ENCODE measurements at regions not wholly inside any gene's neighbourhood (a gene's known extent, or its start where the extent isn't known, plus 50 kb on each side); places are given as distances from the start of the nearest gene placed in this dataset.

- intact Hi-C loops (cut with micrococcal nuclease): no loop called here
- H3K9me1 ChIP-seq (ENCODE audit: control insufficient read depth, insufficient read depth, low read length): no peaks in the 10 kb centered on the region
- H3K36me3 ChIP-seq (ENCODE audit: control insufficient read depth, insufficient read depth, low read length): no peaks in the 10 kb centered on the region
- no peak overlapping the region for H3K4me2 ChIP-seq (ENCODE audit: insufficient read depth, low read length)
- H3K79me2 ChIP-seq (ENCODE audit: control insufficient read depth, insufficient read depth, low read length): no peaks in the 10 kb centered on the region
- TF ChIP-seq C11orf30 (IDR thresholded peaks at IDR 0.05; ENCODE audit: low read depth) (peak; percentile 51; the same call in 1 of the 2 replicates), POLR3G (IDR thresholded peaks at IDR 0.05; ENCODE audit: extremely low read depth, insufficient read length, insufficient replicate concordance) (no peak), ZNF316 (IDR thresholded peaks at IDR 0.05) (peak; percentile 63)
- ATAC-seq (no peak), DNase-seq (ENCODE audit: extremely low read depth in 1 of 4, low spot score in 3 of 4) (no peak), FAIRE-seq (no peak)
- no peak overlapping the region for H3K4me3 ChIP-seq
- no peak overlapping the region for H3K9ac ChIP-seq (ENCODE audit: insufficient read depth in 1 of 2, low read depth in 2 of 2, low read length in 2 of 2)
- 69% methylated on average over 3 of the region's 3 CpGs for WGBS (ENCODE audit: insufficient coverage, low coverage, missing lambda C conversion rate)
- in situ Hi-C loops (cut with MboI): no loop called here
- no peaks in the 10 kb centered on the region for H4K20me1 ChIP-seq (replicated peaks; ENCODE audit: control insufficient read depth, insufficient read depth, low read length)
- ChIA-PET CTCF (ENCODE audit: low intra/inter-chr PET ratio) (no interaction called here), POLR2A (interaction anchor here (0.6 kb wide), 1 partner anchor 48 kb away, joined by 3 read pairs; no protein-coding TSS in a partner anchor)
- H3K4me1 ChIP-seq (replicated peaks in 1 of 2; ENCODE audit: control insufficient read depth in 2 of 2, insufficient read depth in 2 of 2, low read length in 2 of 2): peaks cover under 1 to 4% of the 10 kb centered on the region in 2 experiments; a peak in 2 of 5 replicates
- no peaks in the 10 kb centered on the region for H3K27me3 ChIP-seq (ENCODE audit: control insufficient read depth in 2 of 2, insufficient read depth in 2 of 2, low read length in 2 of 2)
- H3K9me3 ChIP-seq (replicated peaks; ENCODE audit: control insufficient read depth, insufficient read depth, low read depth, low read length): peaks cover 12% of the 10 kb centered on the region
- no peak overlapping the region for H2AFZ ChIP-seq (ENCODE audit: low read depth, low read length)
- BruUV-seq (replicated peaks): no TSS peak
- H3K27ac ChIP-seq (ENCODE audit: extremely low read depth, low read depth, low read length): no peak overlapping the region
Measured at GRCh38 chr12:31903025-31903424, 56.2 kb upstream of the RESF1 start.

DNA sequence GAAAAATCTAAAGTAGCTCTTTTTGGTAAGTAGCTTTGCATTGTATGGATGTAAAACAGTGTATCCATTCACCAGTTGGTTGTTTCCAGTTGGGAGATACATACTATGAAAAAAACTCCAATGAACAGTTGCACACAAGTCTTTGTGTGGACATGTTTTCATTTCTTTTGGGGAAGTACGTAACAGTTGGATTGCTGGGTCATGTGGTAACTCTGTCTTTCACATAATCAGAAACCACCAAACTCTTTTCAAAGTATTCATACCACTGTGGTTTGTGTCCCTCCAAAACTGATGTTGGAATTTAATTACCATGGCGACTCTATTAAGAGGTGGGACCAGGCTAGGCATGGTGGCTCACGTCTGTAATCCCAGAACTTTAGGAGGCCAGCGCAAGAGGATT is 58.9 kb upstream of the RESF1 start:
- POLR2A ChIA-PET: no interaction called here
- BruUV-seq (replicated peaks): no TSS peak
- Histone ChIP-seq H3K9me3 (replicated peaks; ENCODE audit: control insufficient read depth, insufficient read depth, low read depth, low read length) (no peaks in the 10 kb centered on the region; the same call in 1 of the 2 replicates), H3K79me2 (ENCODE audit: control insufficient read depth, insufficient read depth, low read length) (no peaks in the 10 kb centered on the region), H4K20me1 (replicated peaks; ENCODE audit: control insufficient read depth, insufficient read depth, low read length) (no peaks in the 10 kb centered on the region), H3K9ac (ENCODE audit: insufficient read depth in 1 of 2, low read depth in 2 of 2, low read length in 2 of 2) (no peak overlapping the region), H3K9me1 (ENCODE audit: control insufficient read depth, insufficient read depth, low read length) (no peaks in the 10 kb centered on the region), H3K27ac (ENCODE audit: extremely low read depth, low read depth, low read length) (no peak overlapping the region), H3K4me2 (ENCODE audit: insufficient read depth, low read length) (no peak overlapping the region), H3K4me3 (no peak overlapping the region), H2AFZ (ENCODE audit: low read depth, low read length) (no peak overlapping the region), H3K36me3 (ENCODE audit: control insufficient read depth, insufficient read depth, low read length) (no peaks in the 10 kb centered on the region), H3K27me3 (ENCODE audit: control insufficient read depth in 2 of 2, insufficient read depth in 2 of 2, low read length in 2 of 2) (no peaks in the 10 kb centered on the region), H3K4me1 (replicated peaks in 1 of 2; ENCODE audit: control insufficient read depth in 2 of 2, insufficient read depth in 2 of 2, low read length in 2 of 2) (peaks cover 19 to 21% of the 10 kb centered on the region in 2 experiments)
- WGBS (ENCODE audit: insufficient coverage, low coverage, missing lambda C conversion rate): 76% methylated on average over 4 of the region's 4 CpGs
- DNase-seq (ENCODE audit: extremely low read depth in 1 of 4, low spot score in 3 of 4) (no peak), ATAC-seq (no peak), FAIRE-seq (peak; percentile 42)
- CTCF ChIA-PET (ENCODE audit: low intra/inter-chr PET ratio): no interaction called here
- in situ Hi-C loops (cut with MboI): no loop called here
- intact Hi-C loops (cut with micrococcal nuclease): no loop called here
- TF ChIP-seq GTF2A2 (tag; IDR thresholded peaks at IDR 0.05) (no peak), NELFE (IDR thresholded peaks at IDR 0.05; ENCODE audit: insufficient read depth, insufficient read length) (no peak), BACH1 (tag; IDR thresholded peaks at IDR 0.05) (no peak), ZNF318 (IDR thresholded peaks at IDR 0.05; ENCODE audit: borderline replicate concordance in 1 of 2, low read depth in 1 of 2) (no peak), DPF2 (IDR thresholded peaks at IDR 0.05) (no peak)

Data from K562 (cell line).